RWPE2 (cell line): ENCODE measurements at regions not wholly inside any gene's neighbourhood (a gene's known extent, or its start where the extent isn't known, plus 50 kb on each side); places are given as distances from the start of the nearest gene placed in this dataset.
A peak's percentile ranks its signal among the peaks of the same experiment; 100 is the strongest.

Experiments used
- ATAC-seq: fragments of 200-7000 bp; cut with Tn5 transposase; 3 replicates; pipeline ENCODE4 v1.9.1; 2021; ENCODE audit warnings: low read depth
- DNase-seq: peaks from one replicate; pipeline ENCODE4 v3.0.0-alpha.2; 2020; ENCODE audit warnings: low spot score
- H3K27ac ChIP-seq: fragments of 450-650 bp; 2 replicates; pipeline ENCODE4 v1.5.1; 2017; ENCODE audit warnings: mild to moderate bottlenecking; ENCODE audit not compliant: poor library complexity, severe bottlenecking
- H3K27me3 ChIP-seq: fragments of 250-450 bp; sonication (Bioruptor Pico); 2 replicates; pipeline ENCODE4 v1.5.1; 2021; ENCODE audit warnings: mild to moderate bottlenecking, moderate library complexity; ENCODE audit not compliant: insufficient read depth, poor library complexity, severe bottlenecking
- H3K36me3 ChIP-seq: fragments of 250-450 bp; sonication (Bioruptor Pico); 2 replicates; pipeline ENCODE4 v1.5.1; 2020; ENCODE audit warnings: low read depth, mild to moderate bottlenecking, moderate library complexity
- H3K4me1 ChIP-seq: fragments of 250-450 bp; sonication (Bioruptor Pico); 2 replicates; pipeline ENCODE4 v1.5.1; 2021; ENCODE audit warnings: mild to moderate bottlenecking, moderate library complexity; ENCODE audit not compliant: insufficient read depth, poor library complexity, severe bottlenecking
- H3K4me3 ChIP-seq: fragments of 250-450 bp; sonication (Bioruptor Pico); 2 replicates; pipeline ENCODE4 v1.5.1; 2021; ENCODE audit warnings: mild to moderate bottlenecking, moderate library complexity; ENCODE audit not compliant: severe bottlenecking
- H3K9me3 ChIP-seq: fragments of 250-450 bp; sonication (Bioruptor Pico); 2 replicates; pipeline ENCODE4 v1.5.1; 2021; ENCODE audit warnings: mild to moderate bottlenecking, moderate library complexity; ENCODE audit not compliant: severe bottlenecking
- CTCF ChIP-seq: fragments of 450-650 bp; IDR thresholded peaks from one replicate; pipeline ENCODE4 v1.5.1; 2017; ENCODE audit warnings: mild to moderate bottlenecking, moderate library complexity; ENCODE audit not compliant: poor library complexity, severe bottlenecking

GRCh38 chr4:13988353-13989305 lies 361.1 kb upstream of the BOD1L1 start:
- no peak for TF ChIP-seq CTCF
- Histone ChIP-seq H3K9me3 (no peaks in the 10 kb centered on the region), H3K27ac (peak overlapping the region; percentile 70), H3K4me3 (no peak overlapping the region), H3K36me3 (no peaks in the 10 kb centered on the region), H3K4me1 (peaks cover 18% of the 10 kb centered on the region), H3K27me3 (no peaks in the 10 kb centered on the region)
- DNase-seq (peak; percentile 76), ATAC-seq (peak; percentile 92)

- no peak for ATAC-seq
- peaks cover 18% of the 10 kb centered on the region for H3K4me1 ChIP-seq
- H3K27me3 ChIP-seq, result no peaks in the 10 kb centered on the region
- no peak for DNase-seq
- no peak overlapping the region for H3K4me3 ChIP-seq
- H3K27ac ChIP-seq, result peak overlapping the region; percentile 70
- no peak for TF ChIP-seq CTCF
- no peaks in the 10 kb centered on the region for H3K36me3 ChIP-seq
- H3K9me3 ChIP-seq, result no peaks in the 10 kb centered on the region
Measured at GRCh38 chr4:13989501-13989900, 362.0 kb upstream of the BOD1L1 start.

- DNase-seq (no peak), ATAC-seq (no peak)
- TF ChIP-seq CTCF, result no peak
Measured at GRCh38 chr4:13990596-13991589, 363.4 kb upstream of the BOD1L1 start.

GRCh38 chr4:13992041-13992440 lies 364.5 kb upstream of the BOD1L1 start:
- Histone ChIP-seq H3K27ac (no peak overlapping the region), H3K27me3 (no peaks in the 10 kb centered on the region), H3K36me3 (no peaks in the 10 kb centered on the region), H3K9me3 (no peaks in the 10 kb centered on the region), H3K4me3 (no peak overlapping the region), H3K4me1 (peaks cover 18% of the 10 kb centered on the region)
- no peak for ATAC-seq
- no peak for TF ChIP-seq CTCF
- no peak for DNase-seq

More at GRCh38 chr4:13990596-13991589, 363.4 kb upstream of the BOD1L1 start:
- Histone ChIP-seq H3K36me3 (no peaks in the 10 kb centered on the region), H3K4me3 (no peak overlapping the region), H3K27ac (no peak overlapping the region), H3K27me3 (no peaks in the 10 kb centered on the region), H3K9me3 (no peaks in the 10 kb centered on the region), H3K4me1 (peaks cover 18% of the 10 kb centered on the region)
